Thoracic aorta (tissue), 2 donors: ENCODE measurements at regions not wholly inside any gene's neighbourhood (a gene's known extent, or its start where the extent isn't known, plus 50 kb on each side); places are given as distances from the start of the nearest gene placed in this dataset.
"Not testable (repeated sequence)": the region's sequence is repeated elsewhere in the genome, so short reads cannot be mapped to it uniquely, and the experiment has no call there.

ENCODE experiments used
- ATAC-seq: fragments of 150-250 bp; one replicate; pipeline ENCODE4 v1.8.0; 2017; ENCODE audit warnings: low read depth; ENCODE audit not compliant: insufficient number of reproducible peaks, low FRiP score
- DNase-seq: peaks from one replicate; pipeline ENCODE4 v3.0.0-alpha.2; 2020; ENCODE audit warnings: low spot score
- H3K27ac ChIP-seq, 2 donors: fragments of 200-600 bp; sonication (generic); 1 replicate in 1 of 2; 2 replicates in 1 of 2; pipeline ENCODE4 v1.5.1; 2016; ENCODE audit warnings: mild to moderate bottlenecking in 2 of 2, moderate library complexity in 2 of 2
- H3K27me3 ChIP-seq: fragments of 200-600 bp; sonication (generic); replicated peaks from 2 replicates; pipeline ENCODE4 v1.6.0; 2016; ENCODE audit warnings: mild to moderate bottlenecking; ENCODE audit not compliant: insufficient read depth
- H3K36me3 ChIP-seq: fragments of 200-600 bp; sonication (generic); one replicate; pipeline ENCODE4 v1.5.1; 2016
- H3K4me1 ChIP-seq, 2 donors: fragments of 200-600 bp; sonication (generic); 1 replicate in 1 of 2; 2 replicates in 1 of 2; pipeline versions ENCODE4 v1.5.1 to v1.6.0; 2016; ENCODE audit warnings: low read depth in 2 of 2, mild to moderate bottlenecking in 1 of 2; ENCODE audit not compliant: control insufficient read depth in 1 of 2
- H3K4me3 ChIP-seq: fragments of 200-600 bp; sonication (generic); 2 replicates; pipeline ENCODE4 v1.5.1; 2016; ENCODE audit warnings: mild to moderate bottlenecking
- H3K9me3 ChIP-seq: fragments of 200-600 bp; sonication (generic); 2 replicates; pipeline ENCODE4 v1.5.1; 2016
- CTCF ChIP-seq: fragments of 200-600 bp; sonication (generic); IDR thresholded peaks from one replicate; pipeline ENCODE4 v1.5.1; 2019; ENCODE audit warnings: antibody characterized with exemption

GRCh38 chr1:166691476-166691875 lies 147.8 kb upstream of the POGK start:
- Histone ChIP-seq H3K36me3 (no peaks in the 10 kb centered on the region), H3K27me3 (no peaks in the 10 kb centered on the region), H3K27ac (no peak overlapping the region), H3K4me3 (no peak overlapping the region), H3K4me1 (no peaks in the 10 kb centered on the region), H3K9me3 (no peaks in the 10 kb centered on the region)
- no peak for TF ChIP-seq CTCF
- DNase-seq (no peak), ATAC-seq (no peak)

- no peak for DNase-seq
- TF ChIP-seq CTCF = no peak
- ATAC-seq = no peak
- Histone ChIP-seq H3K27me3 (no peaks in the 10 kb centered on the region), H3K9me3 (no peaks in the 10 kb centered on the region), H3K36me3 (no peaks in the 10 kb centered on the region), H3K4me3 (no peak overlapping the region), H3K27ac (no peak overlapping the region), H3K4me1 (no peaks in the 10 kb centered on the region)
These were observed 146.9 kb upstream of the POGK start for GRCh38 chr1:166692346-166692745.

GRCh38 chr1:166693158-166693557 lies 146.1 kb upstream of the POGK start:
- Histone ChIP-seq H3K4me1 (no peaks in the 10 kb centered on the region), H3K27me3 (no peaks in the 10 kb centered on the region), H3K9me3 (no peaks in the 10 kb centered on the region), H3K36me3 (no peaks in the 10 kb centered on the region), H3K27ac (no peak overlapping the region), H3K4me3 (no peak overlapping the region)
- DNase-seq = no peak
- no peak for ATAC-seq
- no peak for TF ChIP-seq CTCF

GRCh38 chr1:166693673-166694297 lies 145.5 kb upstream of the POGK start:
- TF ChIP-seq CTCF = no peak
- H3K27ac ChIP-seq = no peak overlapping the region
- ATAC-seq (no peak), DNase-seq (no peak)
- no peaks in the 10 kb centered on the region for H3K27me3 ChIP-seq
- no peaks in the 10 kb centered on the region for H3K36me3 ChIP-seq
- no peak overlapping the region for H3K4me3 ChIP-seq
- H3K4me1 ChIP-seq = no peaks in the 10 kb centered on the region
- H3K9me3 ChIP-seq = no peaks in the 10 kb centered on the region

GRCh38 chr1:166695115-166695514 lies 144.2 kb upstream of the POGK start:
- H3K4me3 ChIP-seq = no peak overlapping the region
- H3K4me1 ChIP-seq = no peaks in the 10 kb centered on the region
- no peaks in the 10 kb centered on the region for H3K27me3 ChIP-seq
- ATAC-seq (no peak), DNase-seq (no peak)
- TF ChIP-seq CTCF = no peak
- H3K36me3 ChIP-seq = no peaks in the 10 kb centered on the region
- no peaks in the 10 kb centered on the region for H3K9me3 ChIP-seq
- H3K27ac ChIP-seq = no peak overlapping the region

GRCh38 chr1:166695834-166696233 lies 143.4 kb upstream of the POGK start:
- H3K4me3 ChIP-seq, H3K4me1 ChIP-seq, ATAC-seq, H3K36me3 ChIP-seq, H3K27ac ChIP-seq, H3K27me3 ChIP-seq, DNase-seq, H3K9me3 ChIP-seq: not testable (repeated sequence)
